ENCODE measurements at regions not wholly inside any gene's neighbourhood (a gene's known extent, or its start where the extent isn't known, plus 50 kb on each side); places are given as distances from the start of the nearest gene placed in this dataset.

GRCh38 chr2:186201371-186201770 is 284.7 kb upstream of the ZC3H15 start:
- no peak for DNase-seq (ENCODE audit: extremely low read depth, low read depth)
- no peak for TF ChIP-seq CTCF (IDR thresholded peaks at IDR 0.05; ENCODE audit: low read depth, low read length)

- DNase-seq (ENCODE audit: extremely low read depth, low read depth), result no peak
- TF ChIP-seq CTCF (IDR thresholded peaks at IDR 0.05; ENCODE audit: low read depth, low read length), result no peak
These were observed 280.7 kb upstream of the ZC3H15 start for GRCh38 chr2:186205254-186205911.

GRCh38 chr2:186209532-186209931 is 276.5 kb upstream of the ZC3H15 start:
- TF ChIP-seq CTCF (IDR thresholded peaks at IDR 0.05; ENCODE audit: low read depth, low read length), result no peak
- DNase-seq (ENCODE audit: extremely low read depth, low read depth), result no peak

GRCh38 chr2:186220409-186220808 is 265.7 kb upstream of the ZC3H15 start:
- TF ChIP-seq CTCF (IDR thresholded peaks at IDR 0.05; ENCODE audit: low read depth, low read length), result no peak

GRCh38 chr2:186229265-186229664 is 256.8 kb upstream of the ZC3H15 start:
- no peak for TF ChIP-seq CTCF (IDR thresholded peaks at IDR 0.05; ENCODE audit: low read depth, low read length)
- DNase-seq (ENCODE audit: extremely low read depth, low read depth), result no peak

More at GRCh38 chr2:186220409-186220808, 265.7 kb upstream of the ZC3H15 start:
- DNase-seq (ENCODE audit: extremely low read depth, low read depth), result no peak

GRCh38 chr2:186241874-186242273 is 244.2 kb upstream of the ZC3H15 start:
- no peak for TF ChIP-seq CTCF (IDR thresholded peaks at IDR 0.05; ENCODE audit: low read depth, low read length)

GRCh38 chr2:186254759-186255158 is 231.3 kb upstream of the ZC3H15 start:
- no peak for TF ChIP-seq CTCF (IDR thresholded peaks at IDR 0.05; ENCODE audit: low read depth, low read length)
- DNase-seq (ENCODE audit: extremely low read depth, low read depth), result no peak

More at GRCh38 chr2:186241874-186242273, 244.2 kb upstream of the ZC3H15 start:
- DNase-seq (ENCODE audit: extremely low read depth, low read depth), result no peak

All from AG09319 (cell line).